NCI-H2227 (cell line): ENCODE measurements at regions not wholly inside any gene's neighbourhood (a gene's known extent, or its start where the extent isn't known, plus 50 kb on each side); places are given as distances from the start of the nearest gene placed in this dataset.

Experiments
- DNase-seq: peaks from one replicate; lab custom pipeline; 2025; ENCODE audit not compliant: unreplicated experiment; lab: John Stamatoyannopoulos, UW

- no peak for DNase-seq
Measured at GRCh38 chr16:5838725-5839124, 741.1 kb upstream of the EEF2KMT start.

- DNase-seq = no peak
Measured at GRCh38 chr16:5838071-5838470, 740.5 kb upstream of the EEF2KMT start.

- DNase-seq = no peak
Measured at GRCh38 chr16:5837007-5837670, 739.5 kb upstream of the EEF2KMT start.

GRCh38 chr16:5835876-5836275, 738.3 kb upstream of the EEF2KMT start:
- no peak for DNase-seq

- no peak for DNase-seq
Measured at GRCh38 chr16:5826332-5826731, 728.7 kb upstream of the EEF2KMT start.

GRCh38 chr16:5820472-5820871, 722.9 kb upstream of the EEF2KMT start:
- DNase-seq = no peak

- DNase-seq = no peak
Measured at GRCh38 chr16:5815570-5816237, 718.1 kb upstream of the EEF2KMT start.

- no peak for DNase-seq
Measured at GRCh38 chr16:5801396-5801795, 703.8 kb upstream of the EEF2KMT start.

GRCh38 chr16:5793556-5793955, 696.0 kb upstream of the EEF2KMT start:
- DNase-seq = no peak

- DNase-seq = no peak
Measured at GRCh38 chr16:5791011-5791657, 693.5 kb upstream of the EEF2KMT start.

- no peak for DNase-seq
Measured at GRCh38 chr16:5790512-5790911, 692.9 kb upstream of the EEF2KMT start.

- DNase-seq = no peak
Measured at GRCh38 chr16:5789033-5789432, 691.4 kb upstream of the EEF2KMT start.

- DNase-seq = no peak
Measured at GRCh38 chr16:5781436-5781835, 683.8 kb upstream of the EEF2KMT start.

GRCh38 chr16:5776876-5777275, 679.3 kb upstream of the EEF2KMT start:
- DNase-seq = no peak

- DNase-seq = no peak
Measured at GRCh38 chr16:5775916-5776315, 678.3 kb upstream of the EEF2KMT start.

- DNase-seq = no peak
Measured at GRCh38 chr16:5770118-5770517, 672.5 kb upstream of the EEF2KMT start.

- no peak for DNase-seq
Measured at GRCh38 chr16:5769513-5769912, 671.9 kb upstream of the EEF2KMT start.

GRCh38 chr16:5768445-5768844, 670.9 kb upstream of the EEF2KMT start:
- DNase-seq = no peak

- DNase-seq = no peak
Measured at GRCh38 chr16:5763176-5763575, 665.6 kb upstream of the EEF2KMT start.

GRCh38 chr16:5762362-5762761, 664.8 kb upstream of the EEF2KMT start:
- no peak for DNase-seq

GRCh38 chr16:5761592-5761991, 664.0 kb upstream of the EEF2KMT start:
- no peak for DNase-seq

- no peak for DNase-seq
Measured at GRCh38 chr16:5758281-5758680, 660.7 kb upstream of the EEF2KMT start.
